Esophagus squamous epithelium (tissue), 5 donors: ENCODE measurements at regions not wholly inside any gene's neighbourhood (a gene's known extent, or its start where the extent isn't known, plus 50 kb on each side); places are given as distances from the start of the nearest gene placed in this dataset.
A peak's percentile ranks its signal among the peaks of the same experiment; 100 is the strongest.
"Not testable (repeated sequence)": the region's sequence is repeated elsewhere in the genome, so short reads cannot be mapped to it uniquely, and the experiment has no call there.

Source experiments
- DNase-seq: peaks from one replicate; lab custom pipeline; 2025; lab: John Stamatoyannopoulos, UW
- H3K27ac ChIP-seq, 4 donors: fragments of 200-600 bp; sonication (generic); one replicate each; pipeline ENCODE4 v1.5.1; 2016 to 2019; ENCODE audit warnings: mild to moderate bottlenecking in 1 of 4
- H3K27me3 ChIP-seq, 4 donors: fragments of 200-600 bp; sonication (generic); 1 replicate in 3 of 4; 2 replicates in 1 of 4; pipeline versions ENCODE4 v1.5.1 to v1.6.0; 2017 to 2021; ENCODE audit warnings: antibody characterized with exemption in 1 of 4
- H3K36me3 ChIP-seq, 3 donors: fragments of 200-600 bp; sonication (generic); one replicate each; pipeline ENCODE4 v1.5.1; 2016 to 2019
- H3K4me1 ChIP-seq, 3 donors: fragments of 200-600 bp; sonication (generic); one replicate each; pipeline ENCODE4 v1.5.1; 2017 to 2019
- H3K4me3 ChIP-seq, 4 donors: fragments of 200-600 bp; sonication (generic); 1 replicate in 3 of 4; 2 replicates in 1 of 4; pipeline ENCODE4 v1.5.1; 2016 to 2019; ENCODE audit warnings: mild to moderate bottlenecking in 2 of 4, moderate library complexity in 1 of 4
- H3K9me3 ChIP-seq, 3 donors: fragments of 200-600 bp; sonication (generic); one replicate each; pipeline ENCODE4 v1.5.1; 2016 to 2019
- POLR2A ChIP-seq, 4 donors: fragments of 450-650 bp; IDR thresholded peaks; one replicate each; pipeline ENCODE4 v1.6.1; 2017; ENCODE audit warnings: antibody characterized with exemption in 4 of 4, mild to moderate bottlenecking in 4 of 4, moderate library complexity in 3 of 4
- WGBS, 2 donors: methylation state at CpG; one replicate each; pipeline ENCODE4 v1.1.5; 2018; 5-methylcytosine and 5-hydroxymethylcytosine counted together
- intact Hi-C: fragments of 100-400 bp; cut with DNase I; formaldehyde crosslinking; loops from one replicate; pipeline ENCODE4 v1.15.0; 2022
- TF ChIP-seq, protein P1 (sequence below), 6 experiments: fragments of 450-650 bp in 4 of 6; fragments of 200-600 bp in 2 of 6; sonication (generic) in 2 of 6; IDR thresholded peaks; one replicate each; pipeline ENCODE4 v1.5.1; 2016 to 2019; ENCODE audit warnings: antibody characterized with exemption in 6 of 6, mild to moderate bottlenecking in 4 of 6, moderate library complexity in 4 of 6
- donor health status: DM: yes; HTN: yes; CAD: no.

DNA sequence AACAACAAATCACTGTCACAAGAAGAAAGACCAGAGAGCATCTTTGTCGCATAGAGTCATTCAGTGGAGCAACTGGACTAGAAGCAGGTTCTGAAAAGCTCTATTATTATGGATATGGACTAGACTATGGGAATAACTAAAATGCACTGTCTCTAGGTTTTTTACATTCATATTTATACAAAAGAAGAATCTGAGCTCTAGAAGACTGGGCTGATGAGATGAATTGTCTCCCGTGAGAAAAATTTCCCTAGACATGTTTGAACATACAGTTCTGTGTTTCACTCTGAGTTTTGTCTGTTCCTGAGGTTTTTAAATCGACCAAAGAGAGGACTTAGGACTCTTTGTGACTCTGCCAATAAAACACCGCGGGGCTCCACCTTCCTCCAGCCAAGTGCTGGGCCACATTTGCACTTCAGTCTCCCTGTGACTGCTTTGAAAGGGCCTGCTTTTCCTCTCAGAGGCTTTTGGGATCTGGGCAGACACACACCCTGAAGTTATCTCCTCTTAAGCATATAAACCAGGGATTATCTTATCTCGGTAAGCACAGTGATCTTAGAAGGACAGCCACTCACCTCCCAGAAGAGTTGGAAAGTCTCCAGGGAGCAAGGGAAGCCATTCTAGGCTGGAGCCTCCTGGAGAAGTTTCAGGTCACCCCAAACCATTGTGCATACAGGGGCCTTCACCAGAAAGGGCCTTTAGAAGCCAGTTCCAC lies 101.0 kb upstream of the JCAD start:
- Histone ChIP-seq H3K27me3 (no peaks in the 10 kb centered on the region), H3K9me3 (no peaks in the 10 kb centered on the region), H3K4me1 (no peaks in the 10 kb centered on the region), H3K36me3 (no peaks in the 10 kb centered on the region), H3K27ac (no peak overlapping the region), H3K4me3 (no peak overlapping the region)
- intact Hi-C loops: no loop called here
- DNase-seq: no peak
- WGBS, 2 donors: 27 to 40% methylated on average over 6 of the region's 6 CpGs
- TF ChIP-seq, protein P1, sequence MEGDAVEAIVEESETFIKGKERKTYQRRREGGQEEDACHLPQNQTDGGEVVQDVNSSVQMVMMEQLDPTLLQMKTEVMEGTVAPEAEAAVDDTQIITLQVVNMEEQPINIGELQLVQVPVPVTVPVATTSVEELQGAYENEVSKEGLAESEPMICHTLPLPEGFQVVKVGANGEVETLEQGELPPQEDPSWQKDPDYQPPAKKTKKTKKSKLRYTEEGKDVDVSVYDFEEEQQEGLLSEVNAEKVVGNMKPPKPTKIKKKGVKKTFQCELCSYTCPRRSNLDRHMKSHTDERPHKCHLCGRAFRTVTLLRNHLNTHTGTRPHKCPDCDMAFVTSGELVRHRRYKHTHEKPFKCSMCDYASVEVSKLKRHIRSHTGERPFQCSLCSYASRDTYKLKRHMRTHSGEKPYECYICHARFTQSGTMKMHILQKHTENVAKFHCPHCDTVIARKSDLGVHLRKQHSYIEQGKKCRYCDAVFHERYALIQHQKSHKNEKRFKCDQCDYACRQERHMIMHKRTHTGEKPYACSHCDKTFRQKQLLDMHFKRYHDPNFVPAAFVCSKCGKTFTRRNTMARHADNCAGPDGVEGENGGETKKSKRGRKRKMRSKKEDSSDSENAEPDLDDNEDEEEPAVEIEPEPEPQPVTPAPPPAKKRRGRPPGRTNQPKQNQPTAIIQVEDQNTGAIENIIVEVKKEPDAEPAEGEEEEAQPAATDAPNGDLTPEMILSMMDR (IDR thresholded peaks at IDR 0.05): no peak
- TF ChIP-seq POLR2A (IDR thresholded peaks at IDR 0.05): no peak

DNA sequence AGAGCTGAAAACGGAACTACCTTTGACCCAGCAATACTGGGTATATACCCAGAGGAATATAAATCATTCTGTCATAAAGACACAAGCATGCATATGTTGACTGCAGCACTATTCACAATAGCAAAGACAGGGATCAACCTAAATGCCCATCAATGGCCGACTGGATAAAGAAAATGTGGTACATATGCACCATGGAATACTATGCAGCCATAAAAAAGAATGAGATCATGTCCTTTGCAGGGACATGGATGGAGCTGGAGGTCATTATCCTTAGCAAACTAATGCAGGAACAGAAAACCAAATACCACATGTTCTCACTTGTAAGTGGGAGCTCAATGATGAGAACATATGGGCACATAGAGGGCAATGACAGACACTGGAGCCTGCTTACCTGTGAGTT lies 100.2 kb upstream of the JCAD start:
- H3K27me3 ChIP-seq, H3K9me3 ChIP-seq, DNase-seq, H3K4me1 ChIP-seq, intact Hi-C loops, H3K4me3 ChIP-seq, H3K27ac ChIP-seq, H3K36me3 ChIP-seq: not testable (repeated sequence)
- WGBS, 2 donors: 87 to 88% methylated on average over 2 of the region's 2 CpGs

DNA sequence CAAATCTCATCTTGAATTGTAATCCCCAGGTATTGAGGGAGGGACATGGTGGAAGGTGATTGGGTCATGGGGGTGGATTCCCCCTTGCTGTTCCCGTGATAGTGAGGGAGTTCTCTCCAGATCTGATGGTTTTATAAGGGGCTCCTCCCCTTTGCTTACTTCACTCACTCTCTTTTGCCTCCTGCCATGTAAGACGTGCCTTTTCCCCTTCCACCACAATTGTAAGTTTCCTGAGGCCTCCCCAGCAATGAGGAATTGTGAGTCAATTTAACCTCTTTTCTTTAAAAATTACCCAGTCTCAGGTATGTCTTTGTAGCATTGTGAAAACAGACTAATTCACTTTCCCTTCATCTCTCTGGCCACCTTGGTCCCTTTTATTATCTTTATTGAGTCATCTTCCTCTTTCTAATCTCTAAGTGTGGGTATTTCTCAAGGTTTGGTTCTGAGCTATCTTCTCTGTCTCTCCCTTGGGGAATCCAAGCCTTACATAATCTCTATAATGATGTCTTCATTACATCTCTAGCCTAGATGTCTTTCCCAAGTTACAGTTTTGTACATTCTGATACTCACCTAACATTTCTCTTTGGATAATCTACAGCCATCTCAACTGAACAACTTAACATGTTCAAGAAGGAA lies 99.1 kb upstream of the JCAD start:
- no peak overlapping the region for H3K27ac ChIP-seq
- no peak overlapping the region for H3K4me3 ChIP-seq
- no peak for DNase-seq
- no peaks in the 10 kb centered on the region for H3K27me3 ChIP-seq
- intact Hi-C loops: no loop called here
- no peaks in the 10 kb centered on the region for H3K4me1 ChIP-seq
- 54 to 68% methylated on average over 2 of the region's 2 CpGs for WGBS, 2 donors
- TF ChIP-seq POLR2A (IDR thresholded peaks at IDR 0.05): no peak
- TF ChIP-seq, protein P1 (IDR thresholded peaks at IDR 0.05): no peak
- H3K36me3 ChIP-seq: no peaks in the 10 kb centered on the region
- no peaks in the 10 kb centered on the region for H3K9me3 ChIP-seq

DNA sequence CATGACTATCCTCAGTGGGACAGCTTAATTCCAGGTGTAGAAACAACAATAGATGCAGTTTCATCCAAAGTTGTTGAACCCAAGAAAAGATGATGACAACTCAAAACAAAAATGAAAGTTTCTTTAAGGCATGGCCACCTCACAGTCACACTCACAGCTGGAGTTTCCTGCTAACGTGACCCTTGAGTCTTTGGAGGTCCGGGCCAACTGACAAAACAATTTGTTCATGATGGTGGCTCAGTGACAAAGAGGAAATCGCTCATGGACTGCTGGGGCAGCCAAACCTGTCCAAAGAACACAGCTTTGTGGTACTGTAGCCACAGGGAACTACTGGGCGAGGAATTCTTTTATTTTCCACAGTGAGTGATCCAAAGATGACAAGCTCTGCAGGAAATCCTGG lies 96.0 kb upstream of the JCAD start:
- no peak for TF ChIP-seq POLR2A (IDR thresholded peaks at IDR 0.05)
- TF ChIP-seq, protein P1 (IDR thresholded peaks at IDR 0.05): no peak
- Histone ChIP-seq H3K4me1 (no peaks in the 10 kb centered on the region), H3K9me3 (no peaks in the 10 kb centered on the region), H3K4me3 (no peak overlapping the region), H3K27me3 (no peaks in the 10 kb centered on the region), H3K36me3 (no peaks in the 10 kb centered on the region), H3K27ac (peak overlapping the region in 2 of 4 donors; percentile 18 to 19)
- WGBS, 2 donors: 51 to 58% methylated on average over 4 of the region's 4 CpGs
- DNase-seq: no peak
- intact Hi-C loops: no loop called here

DNA sequence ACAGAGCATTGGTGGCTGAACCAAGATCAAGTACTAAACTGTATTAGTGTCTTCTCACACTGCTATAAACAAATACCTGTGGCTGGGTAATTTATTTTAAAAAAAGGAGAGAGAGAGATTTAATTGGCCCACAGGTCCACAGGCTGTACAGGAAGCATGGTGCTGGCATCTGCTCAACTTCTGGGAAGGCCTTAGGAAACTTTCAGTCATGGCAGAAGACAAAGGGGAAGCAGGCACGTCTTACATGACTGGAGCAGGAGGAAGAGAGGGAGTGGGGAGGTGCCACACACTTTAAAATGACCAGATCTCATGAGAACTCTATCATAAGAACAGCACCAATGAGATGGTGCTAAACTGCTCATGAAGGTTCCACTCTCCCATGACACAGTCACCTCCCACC lies 95.2 kb upstream of the JCAD start:
- no peak overlapping the region for H3K4me3 ChIP-seq
- no peak overlapping the region for H3K27ac ChIP-seq
- WGBS, 2 donors: 25 to 78% methylated on average over 1 of the region's 1 CpG
- H3K4me1 ChIP-seq: no peaks in the 10 kb centered on the region
- intact Hi-C loops: no loop called here
- no peaks in the 10 kb centered on the region for H3K27me3 ChIP-seq
- no peak for DNase-seq
- no peaks in the 10 kb centered on the region for H3K9me3 ChIP-seq
- H3K36me3 ChIP-seq: no peaks in the 10 kb centered on the region
- TF ChIP-seq, protein P1 (IDR thresholded peaks at IDR 0.05): no peak
- no peak for TF ChIP-seq POLR2A (IDR thresholded peaks at IDR 0.05)
